HG02798 (cell line): ENCODE measurements at regions not wholly inside any gene's neighbourhood (a gene's known extent, or its start where the extent isn't known, plus 50 kb on each side); places are given as distances from the start of the nearest gene placed in this dataset.

Source experiments
- ATAC-seq: cut with Tn5 transposase; IDR thresholded peaks from one replicate; pipeline ENCODE4 v1.9.1; 2021; ENCODE audit warnings: mild to moderate bottlenecking; ENCODE audit not compliant: unreplicated experiment, poor library complexity

DNA sequence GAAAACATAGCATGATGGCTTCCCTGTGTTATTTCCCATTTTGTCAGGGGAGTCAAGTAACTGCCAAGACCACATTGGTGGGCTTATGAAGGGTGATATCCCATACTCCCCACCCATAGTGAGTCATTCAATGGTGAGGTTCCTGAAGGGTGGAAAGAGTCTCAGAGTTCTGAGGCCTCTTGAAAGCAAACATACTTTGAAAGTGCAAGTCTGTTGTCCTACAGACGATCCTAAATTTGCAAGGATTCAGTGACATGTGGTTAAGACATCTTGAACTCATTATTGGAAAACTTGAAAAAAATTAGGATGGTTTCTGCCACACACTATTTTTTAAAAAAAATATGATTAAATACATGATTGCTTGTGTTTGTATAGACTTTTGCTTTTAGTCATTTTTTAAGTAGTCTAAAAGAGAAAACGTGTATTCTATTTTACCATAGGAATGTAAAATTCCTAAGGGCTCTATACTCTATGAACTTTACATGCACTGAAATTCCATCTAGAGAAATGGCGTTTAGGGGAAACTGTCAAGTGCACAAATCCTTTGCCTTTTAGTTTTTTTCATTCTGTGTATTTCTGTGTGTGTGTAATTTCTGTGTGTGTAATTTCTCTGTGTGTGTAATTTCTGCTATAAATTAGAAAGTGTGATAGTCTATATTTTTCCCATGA lies 225.5 kb upstream of the ADAMTS5 start:
- ATAC-seq = no peak

- no peak for ATAC-seq
Observed at GRCh38 chr21:27190601-27191000, 223.7 kb upstream of the ADAMTS5 start.

- no peak for ATAC-seq
Observed at GRCh38 chr21:27189870-27190269, 223.0 kb upstream of the ADAMTS5 start.

GRCh38 chr21:27173053-27173452 lies 206.2 kb upstream of the ADAMTS5 start:
- ATAC-seq = no peak

- ATAC-seq = no peak
Observed at GRCh38 chr21:27171707-27172106, 204.8 kb upstream of the ADAMTS5 start.

DNA sequence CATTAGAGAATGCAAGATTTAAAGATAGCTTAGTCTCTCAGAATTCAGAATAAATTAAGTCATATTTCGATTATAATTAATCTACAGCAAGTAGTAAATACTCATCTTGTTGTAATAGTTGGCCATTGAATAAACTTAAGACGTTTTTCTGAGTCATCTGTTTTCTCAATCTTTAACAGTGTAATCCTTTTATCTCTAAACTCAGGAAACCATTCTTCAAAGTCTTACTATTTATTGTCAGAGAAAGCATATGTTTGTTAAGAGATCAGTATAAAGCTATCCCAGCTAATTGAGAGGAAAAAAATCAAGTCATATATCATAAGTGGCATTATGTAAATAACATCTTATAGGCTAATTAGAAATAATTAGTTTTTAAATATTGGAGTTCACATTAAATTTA lies 201.2 kb upstream of the ADAMTS5 start:
- ATAC-seq = no peak

GRCh38 chr21:27164208-27165177 lies 197.6 kb upstream of the ADAMTS5 start:
- no peak for ATAC-seq

DNA sequence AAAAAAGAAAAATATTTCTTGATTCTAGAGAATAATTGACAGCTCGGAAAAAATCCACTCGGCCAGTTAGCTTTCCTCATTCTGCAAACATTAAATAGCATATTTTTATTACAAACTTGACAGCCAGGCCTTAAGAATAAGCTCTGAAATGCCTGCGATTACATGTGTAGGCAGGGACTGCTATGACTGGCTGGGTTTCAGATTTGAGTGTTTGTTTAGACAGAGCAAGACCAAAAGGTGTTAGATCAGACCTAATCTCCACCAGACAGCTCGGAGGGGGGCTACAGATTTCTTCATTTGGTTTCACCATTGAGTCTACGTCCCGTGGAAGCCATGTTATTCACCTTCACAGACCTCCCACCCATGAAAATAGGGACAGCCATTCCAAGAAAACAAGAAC lies 192.1 kb upstream of the ADAMTS5 start:
- ATAC-seq = no peak

GRCh38 chr21:27157097-27157496 lies 190.2 kb upstream of the ADAMTS5 start:
- ATAC-seq = no peak

DNA sequence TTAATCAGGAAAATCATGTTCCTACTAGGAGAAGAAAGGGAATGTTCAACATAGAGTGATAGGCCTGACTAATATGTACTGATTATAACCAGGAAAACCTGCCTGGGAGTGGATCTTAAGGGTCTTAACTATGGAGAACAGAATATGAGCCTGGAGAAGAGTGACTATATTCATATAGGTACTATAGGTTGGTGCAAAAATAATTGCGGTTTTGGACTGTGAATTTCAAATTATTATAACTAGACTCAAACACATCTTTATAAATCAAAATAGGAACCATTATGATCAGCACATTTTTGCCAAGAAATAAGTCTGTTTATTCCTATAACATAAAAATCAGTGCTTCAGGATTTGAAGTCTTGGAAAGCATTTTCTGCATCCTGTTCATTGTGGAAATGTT lies 189.8 kb upstream of the ADAMTS5 start:
- ATAC-seq = no peak

- no peak for ATAC-seq
Observed at GRCh38 chr21:27155130-27155500, 188.2 kb upstream of the ADAMTS5 start.

DNA sequence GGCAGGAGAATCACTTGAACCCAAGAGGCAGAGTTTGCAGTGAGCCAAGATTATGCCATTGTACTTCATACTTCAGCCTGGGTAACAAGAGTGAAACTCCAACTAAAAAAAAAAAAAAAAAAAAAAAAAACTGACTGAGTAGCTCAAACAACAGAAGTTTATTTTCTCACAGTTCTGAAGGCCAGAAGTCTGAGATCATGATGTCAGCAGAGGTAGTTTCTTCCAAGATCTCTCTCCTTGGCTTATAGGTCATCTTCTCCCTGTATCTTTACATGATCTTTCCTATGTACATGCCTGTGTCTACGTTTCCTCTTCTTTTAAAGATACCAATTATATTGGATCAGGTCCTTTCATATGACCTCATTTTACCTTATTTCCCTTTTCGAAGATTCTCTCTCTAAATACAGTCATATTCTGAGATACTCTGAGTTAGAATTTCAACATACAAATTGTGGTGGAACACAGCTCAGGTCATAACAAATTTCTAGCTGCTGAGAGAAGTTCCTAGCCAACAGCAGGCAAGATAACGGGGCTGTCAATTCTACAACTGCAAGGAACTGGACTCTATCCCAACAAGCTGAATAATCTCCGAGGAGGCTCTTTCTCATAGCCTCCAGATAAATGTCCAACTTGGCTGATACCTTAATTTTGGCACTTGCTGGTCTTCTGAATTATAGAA lies 187.7 kb upstream of the ADAMTS5 start:
- ATAC-seq = no peak

GRCh38 chr21:27152996-27153395 lies 186.1 kb upstream of the ADAMTS5 start:
- no peak for ATAC-seq

- no peak for ATAC-seq
Observed at GRCh38 chr21:27149034-27149433, 182.1 kb upstream of the ADAMTS5 start.

- no peak for ATAC-seq
Observed at GRCh38 chr21:27146268-27146667, 179.4 kb upstream of the ADAMTS5 start.

- ATAC-seq = no peak
Observed at GRCh38 chr21:27145134-27145798, 178.4 kb upstream of the ADAMTS5 start.

DNA sequence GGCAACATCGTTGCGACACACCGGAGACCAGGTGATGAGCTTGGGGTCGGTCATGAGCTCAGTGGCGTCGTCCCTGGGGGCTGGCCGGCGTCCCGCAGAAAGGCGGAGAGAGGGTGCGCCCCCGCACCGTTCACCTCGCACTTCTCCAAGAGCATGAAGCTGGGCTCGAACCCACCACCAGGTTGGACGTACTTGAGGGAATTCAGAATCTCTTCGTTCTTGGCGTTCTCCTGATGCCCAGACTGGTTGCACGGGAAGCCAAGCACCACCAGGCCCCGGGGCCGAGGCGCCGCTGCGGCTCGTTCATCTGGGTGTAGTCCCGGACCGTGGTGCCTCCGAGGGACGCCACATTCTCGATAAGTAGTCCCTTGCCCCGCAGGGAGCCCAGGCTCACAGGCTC lies 176.6 kb upstream of the ADAMTS5 start:
- no peak for ATAC-seq

DNA sequence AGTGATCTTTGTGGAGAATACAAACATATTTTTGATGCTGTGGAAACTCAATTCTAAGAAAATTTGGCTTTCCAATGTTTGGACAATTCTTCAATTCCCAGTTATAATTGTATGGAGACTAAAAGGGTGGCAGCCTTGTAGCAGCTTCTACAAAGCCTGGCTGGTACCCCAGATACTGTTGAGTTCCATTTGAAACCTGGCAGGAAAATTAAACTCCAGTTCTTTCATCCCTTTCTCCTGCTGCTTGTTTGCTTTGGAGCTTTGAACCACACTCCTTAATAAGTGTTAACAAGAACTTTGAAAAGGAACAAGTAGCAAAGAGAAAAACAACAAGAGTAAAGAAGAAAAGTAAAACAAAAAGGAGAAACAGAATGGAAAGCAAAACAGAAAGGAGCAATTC lies 172.6 kb upstream of the ADAMTS5 start:
- ATAC-seq = no peak

GRCh38 chr21:27134516-27134915 lies 167.6 kb upstream of the ADAMTS5 start:
- ATAC-seq = no peak

DNA sequence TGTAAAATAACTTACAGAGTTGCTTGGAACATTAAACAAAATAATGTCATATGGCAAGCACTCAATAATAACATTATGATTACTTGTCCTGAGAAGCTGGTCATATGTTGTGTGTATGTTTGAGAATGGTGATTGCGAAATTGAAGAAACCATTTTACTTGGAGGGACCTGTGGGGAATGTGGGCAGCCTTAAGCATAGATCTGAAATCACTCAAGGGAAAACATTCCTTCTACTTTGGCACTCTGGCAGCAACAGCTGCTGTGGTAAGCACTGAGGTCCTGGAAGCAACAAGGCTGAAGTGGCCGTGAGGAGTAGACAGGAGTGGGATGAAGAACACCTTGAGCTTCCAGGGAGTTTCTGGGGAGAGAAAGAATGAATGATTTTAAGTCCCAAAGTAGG lies 165.4 kb upstream of the ADAMTS5 start:
- ATAC-seq = no peak

DNA sequence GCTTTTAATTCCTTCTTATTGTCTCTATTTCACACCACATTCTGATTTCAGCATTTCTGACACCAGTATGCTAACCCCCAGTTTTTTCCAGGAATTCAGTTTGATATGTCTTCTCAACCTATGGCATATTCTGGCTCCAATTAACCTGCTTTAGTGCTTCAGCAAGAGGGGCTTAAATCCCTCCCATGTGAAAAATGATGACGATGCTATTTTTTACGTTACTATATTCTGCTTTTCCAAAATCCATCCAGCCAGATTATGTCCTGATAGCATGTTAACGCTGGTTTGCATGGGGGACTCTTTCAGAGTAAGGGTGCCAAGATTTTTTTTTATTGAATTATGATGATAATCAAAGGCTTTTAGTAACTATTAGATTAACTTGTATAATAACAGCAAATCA lies 163.3 kb upstream of the ADAMTS5 start:
- ATAC-seq = no peak
